GM12892 (cell line): ENCODE measurements at regions not wholly inside any gene's neighbourhood (a gene's known extent, or its start where the extent isn't known, plus 50 kb on each side); places are given as distances from the start of the nearest gene placed in this dataset.

Experiments used
- POLR2A ChIP-seq: IDR thresholded peaks from 2 replicates; pipeline ENCODE4 v1.6.1; 2011; ENCODE audit warnings: low read depth, low read length, control low read depth
- POLR2AphosphoS5 ChIP-seq: IDR thresholded peaks from 2 replicates; pipeline ENCODE4 v1.6.1; 2011; ENCODE audit warnings: low read depth, low read length, control low read depth
- TAF1 ChIP-seq: IDR thresholded peaks from 2 replicates; pipeline ENCODE4 v1.6.1; 2011; ENCODE audit warnings: low read depth, mild to moderate bottlenecking, control low read depth, low read length, borderline replicate concordance

GRCh38 chr15:69976366-69976994, 121.2 kb downstream of the TLE3 start:
- no peak for TF ChIP-seq POLR2A
- no peak for TF ChIP-seq TAF1
- TF ChIP-seq POLR2AphosphoS5: no peak
